H9 (cell line): ENCODE measurements at regions not wholly inside any gene's neighbourhood (a gene's known extent, or its start where the extent isn't known, plus 50 kb on each side); places are given as distances from the start of the nearest gene placed in this dataset.

Source experiments
- DNase-seq: peaks from one replicate; pipeline ENCODE4 v3.0.0-alpha.2; 2017
- H2AFZ ChIP-seq: one replicate; pipeline ENCODE4 v1.6.1; 2013; ENCODE audit warnings: mild to moderate bottlenecking, low read length, control low read depth, moderate library complexity
- H2AK5ac ChIP-seq: 2 replicates; pipeline ENCODE4 v1.6.1; 2013; ENCODE audit warnings: low read length, control low read depth, mixed read lengths; ENCODE audit not compliant: insufficient read length
- H2BK120ac ChIP-seq: one replicate; pipeline ENCODE4 v1.6.1; 2013; ENCODE audit warnings: low read depth, mild to moderate bottlenecking, low read length, control low read depth, inconsistent platforms; ENCODE audit not compliant: poor library complexity, severe bottlenecking
- H2BK12ac ChIP-seq: 2 replicates; pipeline ENCODE4 v1.6.1; 2013; ENCODE audit warnings: low read length, control low read depth, mixed read lengths, low read depth; ENCODE audit not compliant: insufficient read length
- H2BK15ac ChIP-seq: 2 replicates; pipeline ENCODE4 v1.6.1; 2013; ENCODE audit warnings: low read depth, low read length, control low read depth
- H2BK20ac ChIP-seq: one replicate; pipeline ENCODE4 v1.6.1; 2013; ENCODE audit warnings: low read depth, mild to moderate bottlenecking, low read length, control low read depth, inconsistent platforms; ENCODE audit not compliant: poor library complexity, severe bottlenecking
- H2BK5ac ChIP-seq: 2 replicates; pipeline ENCODE4 v1.6.1; 2013; ENCODE audit warnings: low read length, control low read depth, mixed read lengths; ENCODE audit not compliant: insufficient read length
- H3K14ac ChIP-seq: 2 replicates; pipeline ENCODE4 v1.6.1; 2013; ENCODE audit warnings: low read length, control low read depth; ENCODE audit not compliant: insufficient read depth
- H3K18ac ChIP-seq: 2 replicates; pipeline ENCODE4 v1.6.1; 2013; ENCODE audit warnings: low read depth, mild to moderate bottlenecking, mixed read lengths, low read length, control low read depth; ENCODE audit not compliant: insufficient read length
- H3K23ac ChIP-seq: 2 replicates; pipeline ENCODE4 v1.6.1; 2013; ENCODE audit warnings: low read length, control low read depth, mixed read lengths, low read depth; ENCODE audit not compliant: insufficient read length
- H3K23me2 ChIP-seq: 2 replicates; pipeline ENCODE4 v1.6.1; 2013; ENCODE audit warnings: low read depth, mild to moderate bottlenecking, mixed read lengths, low read length, control low read depth; ENCODE audit not compliant: insufficient read length, poor library complexity, severe bottlenecking
- H3K27ac ChIP-seq: 2 replicates; pipeline ENCODE4 v1.5.1; 2013; ENCODE audit warnings: low read length, control low read depth, mixed read lengths, low read depth; ENCODE audit not compliant: insufficient read length
- H3K27me3 ChIP-seq: 2 replicates; pipeline ENCODE4 v1.6.1; 2013; ENCODE audit warnings: low read length, control low read depth, inconsistent platforms; ENCODE audit not compliant: insufficient read depth
- H3K4ac ChIP-seq: 2 replicates; pipeline ENCODE4 v1.6.1; 2013; ENCODE audit warnings: low read depth, mild to moderate bottlenecking, control low read depth, inconsistent platforms, low read length, moderate library complexity
- H3K4me1 ChIP-seq: 2 replicates; pipeline ENCODE4 v1.6.1; 2013; ENCODE audit warnings: low read length, control low read depth, inconsistent platforms; ENCODE audit not compliant: insufficient read depth
- H3K4me2 ChIP-seq: 2 replicates; pipeline ENCODE4 v1.6.1; 2013; ENCODE audit warnings: low read length, control low read depth, mixed read lengths; ENCODE audit not compliant: insufficient read length, insufficient read depth
- H3K56ac ChIP-seq: 2 replicates; pipeline ENCODE4 v1.6.1; 2013; ENCODE audit warnings: low read depth, mild to moderate bottlenecking, mixed read lengths, low read length, control low read depth; ENCODE audit not compliant: insufficient read length
- H3K79me1 ChIP-seq: 2 replicates; pipeline ENCODE4 v1.6.1; 2013; ENCODE audit warnings: low read depth, mild to moderate bottlenecking, moderate library complexity, low read length, control low read depth, inconsistent platforms; ENCODE audit not compliant: insufficient read depth, poor library complexity, severe bottlenecking
- H3K79me2 ChIP-seq: 2 replicates; pipeline ENCODE4 v1.6.1; 2013; ENCODE audit warnings: low read length, control low read depth, inconsistent platforms; ENCODE audit not compliant: insufficient read depth
- H3K9ac ChIP-seq: 2 replicates; pipeline ENCODE4 v1.6.1; 2013; ENCODE audit warnings: low read length, control low read depth, mixed read lengths; ENCODE audit not compliant: insufficient read length; ENCODE audit errors: extremely low read depth
- H3K9me3 ChIP-seq: one replicate; pipeline ENCODE4 v1.6.1; 2013; ENCODE audit warnings: low read depth, low read length, inconsistent platforms; ENCODE audit not compliant: control insufficient read depth
- H3T11ph ChIP-seq: one replicate; pipeline ENCODE4 v1.6.1; 2013; ENCODE audit warnings: mild to moderate bottlenecking, low read length, control low read depth, inconsistent platforms
- H4K20me1 ChIP-seq: one replicate; pipeline ENCODE4 v1.6.1; 2013; ENCODE audit not compliant: control insufficient read depth, insufficient read length, insufficient read depth
- H4K5ac ChIP-seq: 2 replicates; pipeline ENCODE4 v1.6.1; 2013; ENCODE audit warnings: low read depth, mild to moderate bottlenecking, mixed read lengths, low read length, control low read depth; ENCODE audit not compliant: insufficient read length
- H4K8ac ChIP-seq: replicated peaks from 2 replicates; pipeline ENCODE4 v1.6.1; 2013; ENCODE audit warnings: low read length, control low read depth, mixed read lengths, low read depth; ENCODE audit not compliant: insufficient read length
- H4K91ac ChIP-seq: 2 replicates; pipeline ENCODE4 v1.6.1; 2013; ENCODE audit warnings: low read depth, mild to moderate bottlenecking, moderate library complexity, mixed read lengths, low read length, control low read depth; ENCODE audit not compliant: insufficient read length
- H3K27ac Mint-ChIP-seq, 3 experiments: 2 replicates in 2 of 3; 3 replicates in 1 of 3; pipeline ENCODE4 v1.8.0; 2020 to 2021; ENCODE audit warnings: mixed read lengths in 3 of 3, mild to moderate bottlenecking in 1 of 3, moderate library complexity in 1 of 3
- H3K27me3 Mint-ChIP-seq: 2 replicates; pipeline ENCODE4 v1.8.0; 2021; ENCODE audit warnings: low read depth, mild to moderate bottlenecking, moderate library complexity, mixed read lengths
- H3K36me3 Mint-ChIP-seq, 3 experiments: 2 replicates in 2 of 3; 3 replicates in 1 of 3; pipeline ENCODE4 v1.8.0; 2020 to 2021; ENCODE audit warnings: low read depth in 3 of 3, mixed read lengths in 3 of 3; ENCODE audit not compliant: insufficient read depth in 1 of 3
- H3K4me1 Mint-ChIP-seq, 2 experiments: 2 replicates each; pipeline ENCODE4 v1.8.0; 2020; ENCODE audit warnings: mixed read lengths in 2 of 2
- H3K4me3 Mint-ChIP-seq, 2 experiments: 2 replicates in 1 of 2; 3 replicates in 1 of 2; pipeline ENCODE4 v1.8.0; 2020 to 2021; ENCODE audit warnings: mild to moderate bottlenecking in 2 of 2, mixed read lengths in 2 of 2, moderate library complexity in 1 of 2
- H3K9me3 Mint-ChIP-seq, 2 experiments: 2 replicates in 1 of 2; 3 replicates in 1 of 2; pipeline ENCODE4 v1.8.0; 2020; ENCODE audit warnings: mild to moderate bottlenecking in 2 of 2, mixed read lengths in 2 of 2, moderate library complexity in 1 of 2
- CTCF ChIP-seq: fragments of 200-600 bp; sonication (generic); conservative IDR thresholded peaks from 3 replicates; pipeline ENCODE4 v1.8.0; 2021; ENCODE audit warnings: antibody characterized with exemption, mild to moderate bottlenecking
- WGBS: extraction: QIAGEN DNeasy Blood & Tissue Kit; methylation state at CpG from one replicate; pipeline ENCODE4 v1.1.7; 2013; ENCODE audit warnings: missing lambda C conversion rate, low lambda C conversion rate, mixed read lengths; ENCODE audit not compliant: insufficient read length; ENCODE audit errors: extremely low coverage; 5-methylcytosine and 5-hydroxymethylcytosine counted together

- H4K91ac ChIP-seq = no peak overlapping the region
- WGBS = no CpG with 5 or more reads among the region's 1 CpG
These were observed 390.3 kb upstream of the PKN2 start for GRCh38 chr1:88293691-88294190.

More at GRCh38 chr1:88293691-88294190, 390.3 kb upstream of the PKN2 start:
- Histone ChIP-seq H3K9ac (no peak overlapping the region), H3K18ac (no peak overlapping the region), H3K79me1 (no peaks in the 10 kb centered on the region), H3K9me3 (no peaks in the 10 kb centered on the region), H2BK15ac (no peak overlapping the region), H4K20me1 (no peaks in the 10 kb centered on the region), H3K4me1 (peaks cover 3% of the 10 kb centered on the region), H2BK120ac (no peak overlapping the region), H2BK20ac (no peak overlapping the region), H3K23ac (no peak overlapping the region), H2AK5ac (no peak overlapping the region), H3K4ac (no peak overlapping the region), H2BK5ac (no peak overlapping the region), H3K14ac (no peak overlapping the region), H2AFZ (no peak overlapping the region), H3K79me2 (no peaks in the 10 kb centered on the region), H4K8ac (no peak overlapping the region), H3K27ac (no peak overlapping the region), H3K23me2 (no peaks in the 10 kb centered on the region), H3K56ac (no peak overlapping the region), H2BK12ac (no peak overlapping the region), H4K5ac (no peak overlapping the region), H3K4me2 (no peak overlapping the region), H3T11ph (no peak overlapping the region), H3K27me3 (no peaks in the 10 kb centered on the region)
- Mint-ChIP-seq H3K4me3 (no peak overlapping the region), H3K27me3 (no peaks in the 10 kb centered on the region; the same call in 1 of the 2 replicates), H3K36me3 (no peaks in the 10 kb centered on the region; a peak in 1 of 7 replicates), H3K9me3 (no peaks in the 10 kb centered on the region), H3K4me1 (peaks cover 51 to 52% of the 10 kb centered on the region in 2 experiments), H3K27ac (no peak overlapping the region)
- DNase-seq = no peak
- no peak for TF ChIP-seq CTCF
